GM23338 (cell line): ENCODE measurements at regions not wholly inside any gene's neighbourhood (a gene's known extent, or its start where the extent isn't known, plus 50 kb on each side); places are given as distances from the start of the nearest gene placed in this dataset.

Source experiments
- ATAC-seq: fragments of 200-7000 bp; cut with Tn5 transposase; 3 replicates; pipeline ENCODE4 v1.9.1; 2020
- DNase-seq: peaks from one replicate; pipeline ENCODE4 v3.0.0-alpha.2; 2015; ENCODE audit warnings: low spot score
- H2AFZ ChIP-seq: fragments of 200-600 bp; sonication (generic); 2 replicates; pipeline ENCODE4 v1.8.0; 2016; ENCODE audit warnings: antibody characterized with exemption, mild to moderate bottlenecking, moderate library complexity
- H3F3A ChIP-seq: fragments of 200-600 bp; sonication (generic); replicated peaks from 2 replicates; pipeline ENCODE4 v1.8.0; 2017; ENCODE audit warnings: antibody characterized with exemption, mixed run types, low read depth
- H3K27ac ChIP-seq: fragments of 200-600 bp; sonication (generic); 2 replicates; pipeline ENCODE4 v1.6.1; 2016; ENCODE audit warnings: low read depth
- H3K27me3 ChIP-seq: fragments of 200-600 bp; sonication (generic); 2 replicates; pipeline ENCODE4 v1.8.0; 2016; ENCODE audit warnings: mild to moderate bottlenecking, mixed run types, moderate library complexity; ENCODE audit not compliant: insufficient read depth
- H3K36me3 ChIP-seq: fragments of 200-600 bp; sonication (generic); 2 replicates; pipeline ENCODE4 v1.8.0; 2016; ENCODE audit warnings: mild to moderate bottlenecking; ENCODE audit not compliant: insufficient read depth
- H3K4me1 ChIP-seq: fragments of 200-600 bp; sonication (generic); 2 replicates; pipeline ENCODE4 v1.8.0; 2016; ENCODE audit warnings: mild to moderate bottlenecking, moderate library complexity; ENCODE audit not compliant: insufficient read depth
- H3K4me2 ChIP-seq: fragments of 200-600 bp; sonication (generic); 2 replicates; pipeline ENCODE4 v1.7.1; 2017; ENCODE audit warnings: mixed run types
- H3K4me3 ChIP-seq: fragments of 200-600 bp; sonication (generic); 2 replicates; pipeline ENCODE4 v1.6.1; 2016; ENCODE audit warnings: mixed run types
- H3K79me2 ChIP-seq: fragments of 200-600 bp; sonication (generic); replicated peaks from 2 replicates; pipeline ENCODE4 v1.8.0; 2017; ENCODE audit warnings: mild to moderate bottlenecking; ENCODE audit not compliant: insufficient read depth
- H3K9me2 ChIP-seq: fragments of 200-600 bp; sonication (generic); 2 replicates; pipeline ENCODE4 v1.8.0; 2017; ENCODE audit not compliant: insufficient read depth
- H4K20me1 ChIP-seq: fragments of 200-600 bp; sonication (generic); replicated peaks from 2 replicates; pipeline ENCODE4 v1.8.0; 2017; ENCODE audit warnings: mild to moderate bottlenecking; ENCODE audit not compliant: insufficient read depth
- H3K27ac Mint-ChIP-seq: 2 replicates; pipeline ENCODE4 v1.8.0; 2020; ENCODE audit warnings: inconsistent platforms, mild to moderate bottlenecking, moderate library complexity, mixed read lengths
- H3K27me3 Mint-ChIP-seq: 3 replicates; pipeline ENCODE4 v1.8.0; 2022; ENCODE audit warnings: low read depth, mild to moderate bottlenecking, moderate library complexity, mixed read lengths, inconsistent platforms; ENCODE audit not compliant: insufficient read depth, poor library complexity
- H3K36me3 Mint-ChIP-seq: 3 replicates; pipeline ENCODE4 v1.8.0; 2021; ENCODE audit warnings: low read depth, mild to moderate bottlenecking, inconsistent platforms, moderate library complexity, mixed read lengths
- H3K4me1 Mint-ChIP-seq: 3 replicates; pipeline ENCODE4 v1.8.0; 2020; ENCODE audit warnings: mild to moderate bottlenecking, inconsistent platforms, mixed read lengths
- H3K4me3 Mint-ChIP-seq: 3 replicates; pipeline ENCODE4 v1.8.0; 2021; ENCODE audit warnings: moderate library complexity, mild to moderate bottlenecking, inconsistent platforms, mixed read lengths
- H3K9me3 Mint-ChIP-seq: 3 replicates; pipeline ENCODE4 v1.8.0; 2020; ENCODE audit warnings: moderate library complexity, mild to moderate bottlenecking, inconsistent platforms, mixed read lengths
- CTCF ChIP-seq, 2 experiments: fragments of 200-600 bp in 1 of 2; sonication (generic) in 1 of 2; conservative IDR thresholded peaks; 2 replicates each; pipeline versions ENCODE4 v1.5.1 to v1.6.1; 2016 to 2017; ENCODE audit warnings: antibody characterized with exemption in 2 of 2, low read depth in 2 of 2, mild to moderate bottlenecking in 2 of 2, moderate library complexity in 1 of 2
- ETS1 ChIP-seq: IDR thresholded peaks from 2 replicates; pipeline ENCODE4 v1.6.1; 2016; ENCODE audit warnings: antibody characterized with exemption
- EZH2 ChIP-seq: fragments of 200-600 bp; sonication (generic); IDR thresholded peaks from one replicate; pipeline ENCODE4 v1.8.0; 2017; ENCODE audit warnings: antibody characterized with exemption, mild to moderate bottlenecking, low read depth; ENCODE audit not compliant: unreplicated experiment
- EZH2phosphoT487 ChIP-seq: fragments of 200-600 bp; sonication (generic); IDR thresholded peaks from one replicate; pipeline ENCODE4 v1.8.1; 2018; ENCODE audit warnings: antibody characterized with exemption; ENCODE audit not compliant: unreplicated experiment
- POLR2AphosphoS5 ChIP-seq: IDR thresholded peaks from 2 replicates; pipeline ENCODE4 v1.6.1; 2016; ENCODE audit warnings: antibody characterized with exemption, low read depth
- ZNF331 ChIP-seq: fragments of 250-450 bp; sonication (Bioruptor Pico); IDR thresholded peaks from 2 replicates; pipeline ENCODE4 v1.5.0; 2020; ENCODE audit warnings: low read depth, mild to moderate bottlenecking, moderate library complexity
- TF ChIP-seq, protein P1 (sequence below): IDR thresholded peaks from one replicate; pipeline ENCODE4 v1.6.1; 2018; ENCODE audit warnings: antibody characterized with exemption; ENCODE audit not compliant: unreplicated experiment
- TF ChIP-seq, protein P2 (sequence below): fragments of 250-450 bp; sonication (Bioruptor Pico); IDR thresholded peaks from 2 replicates; pipeline ENCODE4 v1.5.0; 2020; ENCODE audit warnings: mild to moderate bottlenecking, moderate library complexity

GRCh38 chr4:111999801-112000200 is 145.5 kb upstream of the FAM241A start (continued):
- TF ChIP-seq, protein P1, sequence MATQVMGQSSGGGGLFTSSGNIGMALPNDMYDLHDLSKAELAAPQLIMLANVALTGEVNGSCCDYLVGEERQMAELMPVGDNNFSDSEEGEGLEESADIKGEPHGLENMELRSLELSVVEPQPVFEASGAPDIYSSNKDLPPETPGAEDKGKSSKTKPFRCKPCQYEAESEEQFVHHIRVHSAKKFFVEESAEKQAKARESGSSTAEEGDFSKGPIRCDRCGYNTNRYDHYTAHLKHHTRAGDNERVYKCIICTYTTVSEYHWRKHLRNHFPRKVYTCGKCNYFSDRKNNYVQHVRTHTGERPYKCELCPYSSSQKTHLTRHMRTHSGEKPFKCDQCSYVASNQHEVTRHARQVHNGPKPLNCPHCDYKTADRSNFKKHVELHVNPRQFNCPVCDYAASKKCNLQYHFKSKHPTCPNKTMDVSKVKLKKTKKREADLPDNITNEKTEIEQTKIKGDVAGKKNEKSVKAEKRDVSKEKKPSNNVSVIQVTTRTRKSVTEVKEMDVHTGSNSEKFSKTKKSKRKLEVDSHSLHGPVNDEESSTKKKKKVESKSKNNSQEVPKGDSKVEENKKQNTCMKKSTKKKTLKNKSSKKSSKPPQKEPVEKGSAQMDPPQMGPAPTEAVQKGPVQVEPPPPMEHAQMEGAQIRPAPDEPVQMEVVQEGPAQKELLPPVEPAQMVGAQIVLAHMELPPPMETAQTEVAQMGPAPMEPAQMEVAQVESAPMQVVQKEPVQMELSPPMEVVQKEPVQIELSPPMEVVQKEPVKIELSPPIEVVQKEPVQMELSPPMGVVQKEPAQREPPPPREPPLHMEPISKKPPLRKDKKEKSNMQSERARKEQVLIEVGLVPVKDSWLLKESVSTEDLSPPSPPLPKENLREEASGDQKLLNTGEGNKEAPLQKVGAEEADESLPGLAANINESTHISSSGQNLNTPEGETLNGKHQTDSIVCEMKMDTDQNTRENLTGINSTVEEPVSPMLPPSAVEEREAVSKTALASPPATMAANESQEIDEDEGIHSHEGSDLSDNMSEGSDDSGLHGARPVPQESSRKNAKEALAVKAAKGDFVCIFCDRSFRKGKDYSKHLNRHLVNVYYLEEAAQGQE = no peak
- TF ChIP-seq EZH2phosphoT487 (no peak), POLR2AphosphoS5 (no peak), ETS1 (no peak), EZH2 (no peak)

DNA sequence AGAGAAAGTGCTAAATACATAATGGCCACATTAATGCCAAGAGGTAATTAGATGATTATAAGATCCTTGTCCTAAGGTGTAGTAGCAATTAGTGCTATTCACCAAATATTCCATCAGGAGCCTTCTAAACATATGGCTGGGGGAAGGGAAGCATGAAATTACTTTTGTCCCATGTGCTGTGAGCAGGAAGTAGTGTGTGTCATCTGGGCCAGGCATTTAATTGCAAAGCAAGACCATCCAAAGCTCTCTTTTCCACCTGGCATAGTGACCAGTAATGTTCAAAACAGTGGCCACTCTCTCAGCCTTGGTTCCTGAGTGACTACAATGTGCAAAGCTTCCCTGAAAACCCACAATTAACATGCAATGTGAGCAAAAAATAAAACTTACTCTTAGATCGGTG is 144.2 kb upstream of the FAM241A start:
- ATAC-seq = no peak
- H3K79me2 ChIP-seq = no peaks in the 10 kb centered on the region
- H3K4me1 ChIP-seq = 0 out of 2 replicates have a peak, but pooled peaks cover 6% of the 10 kb centered on the region
- H3K9me2 ChIP-seq = no peaks in the 10 kb centered on the region
- peak overlapping the region; percentile 8; the same call in 1 of the 2 replicates for H3K27ac Mint-ChIP-seq
- H3K36me3 Mint-ChIP-seq = no peaks in the 10 kb centered on the region; the same call in 2 of the 3 replicates
- H3K4me3 Mint-ChIP-seq = no peak overlapping the region
- H3K27me3 Mint-ChIP-seq = no peaks in the 10 kb centered on the region
- no peak for DNase-seq
- H3K27me3 ChIP-seq = no peaks in the 10 kb centered on the region
- H3K27ac ChIP-seq = no peak overlapping the region
- H3K4me2 ChIP-seq = no peak overlapping the region
- H3K9me3 Mint-ChIP-seq = peaks cover 3% of the 10 kb centered on the region; the same call in 1 of the 3 replicates
- H3K4me3 ChIP-seq = no peak overlapping the region
- no peak for TF ChIP-seq ZNF331
- no peak for TF ChIP-seq POLR2AphosphoS5
- TF ChIP-seq, protein P2, sequence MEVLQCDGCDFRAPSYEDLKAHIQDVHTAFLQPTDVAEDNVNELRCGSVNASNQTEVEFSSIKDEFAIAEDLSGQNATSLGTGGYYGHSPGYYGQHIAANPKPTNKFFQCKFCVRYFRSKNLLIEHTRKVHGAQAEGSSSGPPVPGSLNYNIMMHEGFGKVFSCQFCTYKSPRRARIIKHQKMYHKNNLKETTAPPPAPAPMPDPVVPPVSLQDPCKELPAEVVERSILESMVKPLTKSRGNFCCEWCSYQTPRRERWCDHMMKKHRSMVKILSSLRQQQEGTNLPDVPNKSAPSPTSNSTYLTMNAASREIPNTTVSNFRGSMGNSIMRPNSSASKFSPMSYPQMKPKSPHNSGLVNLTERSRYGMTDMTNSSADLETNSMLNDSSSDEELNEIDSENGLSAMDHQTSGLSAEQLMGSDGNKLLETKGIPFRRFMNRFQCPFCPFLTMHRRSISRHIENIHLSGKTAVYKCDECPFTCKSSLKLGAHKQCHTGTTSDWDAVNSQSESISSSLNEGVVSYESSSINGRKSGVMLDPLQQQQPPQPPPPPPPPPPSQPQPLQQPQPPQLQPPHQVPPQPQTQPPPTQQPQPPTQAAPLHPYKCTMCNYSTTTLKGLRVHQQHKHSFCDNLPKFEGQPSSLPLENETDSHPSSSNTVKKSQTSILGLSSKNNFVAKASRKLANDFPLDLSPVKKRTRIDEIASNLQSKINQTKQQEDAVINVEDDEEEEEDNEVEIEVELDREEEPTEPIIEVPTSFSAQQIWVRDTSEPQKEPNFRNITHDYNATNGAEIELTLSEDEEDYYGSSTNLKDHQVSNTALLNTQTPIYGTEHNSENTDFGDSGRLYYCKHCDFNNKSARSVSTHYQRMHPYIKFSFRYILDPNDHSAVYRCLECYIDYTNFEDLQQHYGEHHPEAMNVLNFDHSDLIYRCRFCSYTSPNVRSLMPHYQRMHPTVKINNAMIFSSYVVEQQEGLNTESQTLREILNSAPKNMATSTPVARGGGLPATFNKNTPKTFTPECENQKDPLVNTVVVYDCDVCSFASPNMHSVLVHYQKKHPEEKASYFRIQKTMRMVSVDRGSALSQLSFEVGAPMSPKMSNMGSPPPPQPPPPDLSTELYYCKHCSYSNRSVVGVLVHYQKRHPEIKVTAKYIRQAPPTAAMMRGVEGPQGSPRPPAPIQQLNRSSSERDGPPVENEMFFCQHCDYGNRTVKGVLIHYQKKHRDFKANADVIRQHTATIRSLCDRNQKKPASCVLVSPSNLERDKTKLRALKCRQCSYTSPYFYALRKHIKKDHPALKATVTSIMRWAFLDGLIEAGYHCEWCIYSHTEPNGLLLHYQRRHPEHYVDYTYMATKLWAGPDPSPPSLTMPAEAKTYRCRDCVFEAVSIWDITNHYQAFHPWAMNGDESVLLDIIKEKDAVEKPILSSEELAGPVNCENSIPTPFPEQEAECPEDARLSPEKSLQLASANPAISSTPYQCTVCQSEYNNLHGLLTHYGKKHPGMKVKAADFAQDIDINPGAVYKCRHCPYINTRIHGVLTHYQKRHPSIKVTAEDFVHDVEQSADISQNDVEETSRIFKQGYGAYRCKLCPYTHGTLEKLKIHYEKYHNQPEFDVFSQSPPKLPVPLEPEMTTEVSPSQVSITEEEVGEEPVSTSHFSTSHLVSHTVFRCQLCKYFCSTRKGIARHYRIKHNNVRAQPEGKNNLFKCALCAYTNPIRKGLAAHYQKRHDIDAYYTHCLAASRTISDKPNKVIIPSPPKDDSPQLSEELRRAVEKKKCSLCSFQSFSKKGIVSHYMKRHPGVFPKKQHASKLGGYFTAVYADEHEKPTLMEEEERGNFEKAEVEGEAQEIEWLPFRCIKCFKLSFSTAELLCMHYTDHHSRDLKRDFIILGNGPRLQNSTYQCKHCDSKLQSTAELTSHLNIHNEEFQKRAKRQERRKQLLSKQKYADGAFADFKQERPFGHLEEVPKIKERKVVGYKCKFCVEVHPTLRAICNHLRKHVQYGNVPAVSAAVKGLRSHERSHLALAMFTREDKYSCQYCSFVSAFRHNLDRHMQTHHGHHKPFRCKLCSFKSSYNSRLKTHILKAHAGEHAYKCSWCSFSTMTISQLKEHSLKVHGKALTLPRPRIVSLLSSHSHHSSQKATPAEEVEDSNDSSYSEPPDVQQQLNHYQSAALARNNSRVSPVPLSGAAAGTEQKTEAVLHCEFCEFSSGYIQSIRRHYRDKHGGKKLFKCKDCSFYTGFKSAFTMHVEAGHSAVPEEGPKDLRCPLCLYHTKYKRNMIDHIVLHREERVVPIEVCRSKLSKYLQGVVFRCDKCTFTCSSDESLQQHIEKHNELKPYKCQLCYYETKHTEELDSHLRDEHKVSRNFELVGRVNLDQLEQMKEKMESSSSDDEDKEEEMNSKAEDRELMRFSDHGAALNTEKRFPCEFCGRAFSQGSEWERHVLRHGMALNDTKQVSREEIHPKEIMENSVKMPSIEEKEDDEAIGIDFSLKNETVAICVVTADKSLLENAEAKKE = no peak
- no peak for TF ChIP-seq EZH2
- TF ChIP-seq EZH2phosphoT487 = no peak
- no peak for TF ChIP-seq CTCF (conservative IDR thresholded peaks at IDR 0.05; ENCODE audit: low read depth in 2 of 2)
- H4K20me1 ChIP-seq = no peaks in the 10 kb centered on the region
- no peaks in the 10 kb centered on the region for H3K36me3 ChIP-seq
- H2AFZ ChIP-seq = 0 out of 2 replicates have a peak overlapping the region, but pooled peaks have one; percentile 72
- peaks cover 14% of the 10 kb centered on the region; the same call in 2 of the 3 replicates for H3K4me1 Mint-ChIP-seq
- no peaks in the 10 kb centered on the region for H3F3A ChIP-seq
